ENCODE measurements at regions not wholly inside any gene's neighbourhood (a gene's known extent, or its start where the extent isn't known, plus 50 kb on each side); places are given as distances from the start of the nearest gene placed in this dataset.

DNA sequence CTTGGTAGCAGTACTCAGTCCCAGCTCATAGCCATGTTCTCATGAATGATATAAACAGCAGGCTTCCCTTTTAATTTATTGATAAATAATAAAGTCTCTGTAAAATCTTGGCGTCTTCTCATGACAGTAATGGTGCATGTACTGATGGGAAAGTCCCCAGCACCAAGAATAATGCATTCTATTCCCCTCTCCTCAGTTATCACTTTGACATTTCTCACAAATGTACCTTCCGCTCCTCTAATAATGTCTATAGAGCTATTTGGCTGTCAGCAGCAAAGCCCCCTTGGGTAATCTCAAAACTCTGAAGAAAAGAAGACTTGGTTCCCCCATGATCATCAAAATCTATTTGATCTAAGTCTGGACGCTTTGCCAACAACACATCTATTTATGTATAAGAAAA lies 185.0 kb upstream of the SPTLC3 start:
- no peak for TF ChIP-seq SUZ12 (IDR thresholded peaks at IDR 0.05)
- TF ChIP-seq FOXM1 (IDR thresholded peaks at IDR 0.05; ENCODE audit: borderline replicate concordance): no peak
- TF ChIP-seq LEF1 (IDR thresholded peaks at IDR 0.05; ENCODE audit: borderline replicate concordance): no peak
- no peak for TF ChIP-seq FOXK2 (IDR thresholded peaks at IDR 0.05)
- no peak for TF ChIP-seq TARDBP (IDR thresholded peaks at IDR 0.05)
- TF ChIP-seq SP1 (IDR thresholded peaks at IDR 0.05): no peak
- no peak for TF ChIP-seq BHLHE40 (IDR thresholded peaks at IDR 0.05; ENCODE audit: borderline replicate concordance)
- TF ChIP-seq ELF4 (IDR thresholded peaks at IDR 0.05): no peak
- TF ChIP-seq, protein P1, sequence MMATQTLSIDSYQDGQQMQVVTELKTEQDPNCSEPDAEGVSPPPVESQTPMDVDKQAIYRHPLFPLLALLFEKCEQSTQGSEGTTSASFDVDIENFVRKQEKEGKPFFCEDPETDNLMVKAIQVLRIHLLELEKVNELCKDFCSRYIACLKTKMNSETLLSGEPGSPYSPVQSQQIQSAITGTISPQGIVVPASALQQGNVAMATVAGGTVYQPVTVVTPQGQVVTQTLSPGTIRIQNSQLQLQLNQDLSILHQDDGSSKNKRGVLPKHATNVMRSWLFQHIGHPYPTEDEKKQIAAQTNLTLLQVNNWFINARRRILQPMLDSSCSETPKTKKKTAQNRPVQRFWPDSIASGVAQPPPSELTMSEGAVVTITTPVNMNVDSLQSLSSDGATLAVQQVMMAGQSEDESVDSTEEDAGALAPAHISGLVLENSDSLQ (IDR thresholded peaks at IDR 0.05): no peak

Data from HEK293T (cell line).